CD4-positive, alpha-beta T cell treated with Interleukin-2 at 100 ng/mL for 4 hours (primary cell): ENCODE measurements at regions not wholly inside any gene's neighbourhood (a gene's known extent, or its start where the extent isn't known, plus 50 kb on each side); places are given as distances from the start of the nearest gene placed in this dataset.

ENCODE experiments used
- DNase-seq: peaks from one replicate; pipeline ENCODE4 v3.0.0-alpha.2; 2020; ENCODE audit warnings: low spot score

- no peak for DNase-seq
Measured at GRCh38 chr21:16305686-16306085, 575.9 kb downstream of the USP25 start.

GRCh38 chr21:16307256-16307655, 577.5 kb downstream of the USP25 start:
- no peak for DNase-seq

GRCh38 chr21:16308269-16308668, 578.5 kb downstream of the USP25 start:
- DNase-seq = no peak

- DNase-seq = no peak
Measured at GRCh38 chr21:16309250-16309971, 579.6 kb downstream of the USP25 start.

GRCh38 chr21:16310176-16310575, 580.4 kb downstream of the USP25 start:
- DNase-seq = no peak

DNA sequence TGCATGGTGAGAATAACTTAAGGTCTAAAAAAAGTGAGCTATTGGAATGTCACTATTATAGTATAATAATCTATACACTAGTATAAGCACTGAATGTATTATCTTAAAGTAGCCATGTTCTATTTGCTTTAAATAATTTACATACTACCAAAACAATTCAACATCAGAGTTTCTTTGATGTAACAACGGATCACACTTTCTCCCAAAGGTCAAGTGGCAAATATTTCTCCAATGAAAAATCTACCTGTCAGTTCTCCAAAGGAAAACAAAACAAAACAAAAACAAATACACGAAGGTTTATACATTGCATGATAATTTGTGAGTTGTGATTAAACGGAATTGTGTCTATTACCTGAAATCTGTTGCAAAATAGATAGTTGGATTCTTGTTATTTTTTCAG, 581.4 kb downstream of the USP25 start:
- DNase-seq = no peak

- no peak for DNase-seq
Measured at GRCh38 chr21:16312321-16312720, 582.5 kb downstream of the USP25 start.

DNA sequence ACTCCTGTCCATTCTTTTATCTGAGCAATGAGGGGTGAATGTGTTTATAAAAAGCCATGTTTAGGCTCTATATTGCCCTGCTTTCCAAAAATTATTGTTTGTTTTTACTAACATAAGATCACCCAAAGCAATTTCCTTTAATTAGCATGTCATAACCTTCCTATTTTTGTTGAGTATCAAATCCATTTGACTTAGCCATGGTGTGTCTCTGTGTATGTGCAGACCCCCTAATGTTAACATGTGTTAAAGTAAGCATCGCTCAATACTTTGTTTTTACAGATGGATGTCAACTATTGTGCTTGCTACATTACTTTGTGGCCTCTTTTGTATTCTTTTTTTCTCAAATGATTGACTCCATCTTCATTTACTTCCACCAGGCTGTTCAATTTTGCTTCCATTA, 585.4 kb downstream of the USP25 start:
- no peak for DNase-seq

DNA sequence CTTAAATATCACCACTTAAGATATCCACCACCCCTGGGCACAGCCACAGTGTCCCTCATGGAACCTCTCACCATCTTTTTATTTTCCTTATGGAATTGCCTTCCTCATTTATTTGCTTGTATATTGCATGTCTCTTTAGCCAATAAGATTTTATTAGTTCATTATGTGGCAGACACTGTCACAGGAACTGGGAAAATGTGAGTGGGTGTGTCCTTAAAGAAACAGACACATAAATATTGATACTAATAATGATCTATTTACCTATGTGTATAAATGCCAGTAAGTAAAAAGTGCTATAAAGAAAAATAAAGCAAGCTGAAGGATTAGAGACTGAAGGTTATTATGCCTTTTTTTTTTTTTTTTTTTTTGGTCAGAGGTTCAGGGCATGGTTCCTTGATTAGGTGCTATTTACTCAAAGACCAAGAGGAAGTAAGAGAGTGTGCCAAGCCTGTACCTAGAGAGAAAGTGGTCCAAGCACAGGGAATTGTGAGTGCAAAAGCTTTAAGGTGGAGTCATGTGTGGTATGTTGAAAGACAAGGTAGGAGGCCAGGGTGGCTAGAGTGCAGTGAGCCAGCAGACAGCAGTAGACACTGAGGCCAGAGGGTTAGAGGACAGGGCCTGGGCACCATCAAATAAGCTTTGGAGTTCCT, 589.0 kb downstream of the USP25 start:
- no peak for DNase-seq

- DNase-seq = no peak
Measured at GRCh38 chr21:16320110-16320509, 590.3 kb downstream of the USP25 start.

DNA sequence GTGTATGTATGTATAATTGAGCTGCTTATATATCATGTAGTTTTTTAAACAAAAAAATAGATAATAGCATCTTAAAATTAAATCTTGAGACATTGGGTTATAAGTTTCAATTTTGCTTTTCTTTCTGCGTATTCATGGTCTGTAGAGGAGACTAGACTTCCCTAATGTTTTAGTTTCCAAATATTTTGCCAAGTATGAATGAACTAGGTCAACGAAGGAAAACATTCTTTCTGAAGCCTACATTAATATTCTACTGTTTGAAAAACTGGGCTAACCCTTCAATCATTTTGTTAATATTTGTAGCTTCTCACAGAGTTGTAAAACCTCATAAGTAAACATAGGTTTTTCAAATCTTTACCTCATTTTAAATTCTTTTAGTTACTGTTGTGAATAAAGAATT, 592.7 kb downstream of the USP25 start:
- DNase-seq = no peak

DNA sequence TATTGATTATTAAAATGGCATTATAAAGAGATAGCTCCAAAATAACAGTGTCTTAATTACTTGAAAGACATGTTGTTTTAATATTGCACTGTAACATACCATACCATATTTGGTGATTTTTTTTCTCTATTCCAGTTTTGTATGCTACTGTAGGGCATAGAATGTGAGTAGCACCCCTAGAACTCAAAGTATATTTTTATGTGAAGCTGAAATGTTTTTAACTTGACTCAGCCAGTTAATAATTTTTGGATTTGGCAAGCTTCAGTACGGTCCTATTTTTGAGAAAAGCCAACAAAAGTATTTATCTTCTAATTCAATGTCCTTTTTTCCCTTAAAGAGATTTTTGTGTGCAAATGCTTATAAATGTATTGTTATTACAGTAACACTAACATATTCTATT, 593.8 kb downstream of the USP25 start:
- no peak for DNase-seq

- DNase-seq = no peak
Measured at GRCh38 chr21:16324630-16325029, 594.8 kb downstream of the USP25 start.

- DNase-seq = peak; percentile 38
Measured at GRCh38 chr21:16330082-16330907, 600.5 kb downstream of the USP25 start.

- DNase-seq = no peak
Measured at GRCh38 chr21:16330908-16331268, 601.1 kb downstream of the USP25 start.

GRCh38 chr21:16337266-16337665, 607.5 kb downstream of the USP25 start:
- DNase-seq = no peak

DNA sequence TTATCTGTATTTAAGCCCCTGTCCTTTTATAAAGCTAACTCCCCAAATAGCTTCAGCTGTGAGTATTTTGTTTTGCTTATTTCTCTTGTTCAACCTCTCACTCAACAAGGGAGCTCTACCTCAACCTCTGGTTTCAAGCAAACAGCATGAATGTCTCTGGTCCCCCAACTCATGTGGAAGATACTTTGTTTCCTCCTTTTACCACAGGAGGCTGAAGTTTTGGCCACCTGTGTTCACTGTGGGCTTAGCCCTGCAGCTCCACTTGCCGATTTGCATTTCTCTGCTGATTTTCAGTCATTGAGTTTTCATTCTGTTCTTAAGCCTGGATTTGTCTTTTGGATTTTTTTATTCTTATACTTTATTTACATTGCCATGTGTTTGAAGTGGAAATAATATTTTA, 613.1 kb downstream of the USP25 start:
- no peak for DNase-seq

GRCh38 chr21:16343776-16344175, 614.0 kb downstream of the USP25 start:
- no peak for DNase-seq

- DNase-seq = no peak
Measured at GRCh38 chr21:16345757-16346156, 616.0 kb downstream of the USP25 start.

DNA sequence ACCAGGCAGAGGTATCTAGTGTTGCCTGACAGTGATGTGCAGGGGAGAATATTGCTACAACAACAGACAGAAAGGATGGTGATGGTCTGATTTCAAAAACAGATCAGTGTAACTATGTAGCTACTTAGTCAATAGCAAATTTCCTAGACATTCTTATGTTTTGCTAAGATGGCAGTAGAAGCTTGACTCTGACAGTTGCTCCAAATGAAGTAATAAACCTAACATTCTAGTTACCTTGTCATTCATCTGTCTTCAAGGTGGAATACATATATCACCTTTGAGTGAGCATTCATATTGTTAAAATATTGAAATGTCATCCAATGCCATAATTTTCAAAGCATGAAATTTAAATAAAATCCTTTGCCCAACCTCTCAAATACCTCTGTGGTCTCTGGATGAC, 617.4 kb downstream of the USP25 start:
- no peak for DNase-seq

DNA sequence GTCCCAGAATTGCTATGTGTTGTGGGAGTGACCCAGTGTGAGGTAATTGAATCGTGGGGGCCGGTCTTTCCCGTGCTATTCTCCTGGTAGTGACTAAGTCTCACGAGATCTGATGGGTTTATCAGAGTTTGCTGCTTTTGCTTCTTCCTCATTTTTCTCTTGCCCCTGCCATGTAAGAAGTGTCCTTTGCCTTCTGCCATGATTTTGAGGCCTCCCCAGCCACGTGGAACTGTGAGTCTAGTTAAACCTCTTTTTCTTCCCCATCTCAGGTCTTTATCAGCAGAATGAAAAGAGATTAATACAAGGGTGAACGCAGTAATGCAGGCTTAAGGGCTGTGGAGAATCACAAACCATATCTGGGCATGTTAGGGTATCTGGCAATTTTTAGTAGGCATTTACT, 624.0 kb downstream of the USP25 start:
- DNase-seq = no peak

DNA sequence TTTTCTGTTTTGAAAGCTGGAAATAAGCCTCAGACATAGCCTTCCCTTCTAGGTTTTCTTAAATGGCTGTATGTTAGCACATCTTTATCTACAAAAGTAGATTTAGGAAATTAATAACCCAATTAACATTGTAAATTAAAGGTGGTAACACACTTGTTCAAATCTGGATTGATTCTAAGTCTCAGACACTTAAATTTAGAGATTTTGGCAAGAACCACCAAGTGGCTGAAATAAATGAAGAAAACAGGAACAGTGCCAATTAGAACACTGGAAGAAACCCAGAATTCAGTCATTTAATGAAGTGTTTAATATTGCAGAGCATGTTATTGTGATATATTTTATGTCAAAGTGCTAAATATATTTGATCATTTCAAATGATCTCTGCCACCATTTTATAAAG, 628.2 kb downstream of the USP25 start:
- DNase-seq = no peak

DNA sequence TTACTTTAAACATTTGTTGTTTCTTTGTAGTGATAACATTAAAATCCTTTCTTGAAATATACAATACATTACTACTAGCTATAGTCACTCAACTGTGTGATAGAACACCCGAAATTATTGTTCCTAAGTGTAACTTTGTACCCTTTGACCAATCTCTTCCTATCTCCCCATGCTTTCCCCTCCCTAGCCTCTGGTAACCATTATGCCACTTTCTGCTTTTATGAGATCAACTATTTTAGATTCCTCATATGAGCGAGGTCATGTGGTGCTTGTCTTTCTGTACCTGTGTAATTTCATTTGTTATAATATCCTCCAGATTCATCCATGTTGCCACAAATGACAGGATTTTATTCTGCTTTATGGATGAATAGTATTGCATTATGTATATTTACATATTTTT, 629.0 kb downstream of the USP25 start:
- DNase-seq = no peak
